NT2/D1 (cell line): ENCODE measurements at regions not wholly inside any gene's neighbourhood (a gene's known extent, or its start where the extent isn't known, plus 50 kb on each side); places are given as distances from the start of the nearest gene placed in this dataset.
"Not testable (repeated sequence)": the region's sequence is repeated elsewhere in the genome, so short reads cannot be mapped to it uniquely, and the experiment has no call there.

Source experiments
- DNase-seq: peaks from one replicate; pipeline ENCODE4 v3.0.0-alpha.2; 2011; ENCODE audit warnings: low read depth, low spot score
- H3K27me3 ChIP-seq: 2 replicates; pipeline ENCODE4 v1.6.0; 2011; ENCODE audit warnings: mild to moderate bottlenecking; ENCODE audit not compliant: insufficient read length, insufficient read depth
- H3K36me3 ChIP-seq: 2 replicates; pipeline ENCODE4 v1.6.1; 2011; ENCODE audit warnings: mild to moderate bottlenecking, low read length, mixed read lengths; ENCODE audit not compliant: insufficient read depth, insufficient read length
- H3K4me1 ChIP-seq: 2 replicates; pipeline ENCODE4 v1.5.1; 2011; ENCODE audit not compliant: insufficient read depth, insufficient read length
- H3K4me3 ChIP-seq: 2 replicates; pipeline ENCODE4 v1.5.1; 2011; ENCODE audit warnings: low read depth; ENCODE audit not compliant: insufficient read length
- H3K9ac ChIP-seq: 2 replicates; pipeline ENCODE4 v1.6.0; 2011; ENCODE audit warnings: low read depth; ENCODE audit not compliant: insufficient read length
- H3K9me3 ChIP-seq: 2 replicates; pipeline ENCODE4 v1.5.1; 2011; ENCODE audit warnings: mild to moderate bottlenecking, low read length; ENCODE audit not compliant: insufficient read depth
- SUZ12 ChIP-seq: IDR thresholded peaks from 2 replicates; pipeline ENCODE4 v1.6.1; 2011; ENCODE audit not compliant: insufficient read length, insufficient read depth; ENCODE audit errors: extremely low read depth
- YY1 ChIP-seq: IDR thresholded peaks from 2 replicates; pipeline ENCODE4 v1.6.1; 2011; ENCODE audit not compliant: insufficient read length, insufficient read depth
- ZNF274 ChIP-seq: IDR thresholded peaks from 2 replicates; pipeline ENCODE4 v1.6.1; 2011; ENCODE audit warnings: mild to moderate bottlenecking, low read depth, low read length

DNA sequence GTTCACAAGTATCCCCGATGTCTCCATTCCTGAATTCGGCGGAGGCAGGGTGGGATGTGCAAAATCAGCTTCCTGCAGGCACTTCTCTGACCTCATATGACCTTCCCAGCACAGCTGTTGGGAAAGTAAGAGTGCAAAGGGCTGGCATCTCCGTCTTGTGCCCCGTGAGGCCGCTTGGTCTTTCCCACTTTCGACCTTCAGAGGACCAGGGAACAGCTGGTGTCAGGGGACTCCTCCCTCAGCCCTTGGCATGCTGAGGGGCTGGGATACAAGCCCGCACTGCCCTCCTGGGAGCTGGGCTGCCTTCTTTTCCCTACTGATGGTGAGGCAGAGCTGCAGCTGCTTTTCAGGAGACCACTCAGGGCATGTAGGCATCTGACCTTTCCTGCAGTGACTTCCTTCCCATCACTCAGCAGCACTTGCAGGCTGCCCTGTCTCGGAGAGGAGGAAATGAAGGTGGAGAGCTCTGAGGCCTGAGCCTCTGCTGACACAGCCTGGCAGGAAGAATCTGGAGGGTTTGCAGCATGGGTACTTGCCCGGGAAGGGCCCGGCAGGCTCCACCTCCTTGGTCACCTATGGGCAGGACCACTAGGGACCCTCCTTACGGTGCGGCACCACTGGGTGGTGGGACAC is 277.2 kb upstream of the HS6ST1 start:
- H3K4me1 ChIP-seq = peaks cover 7% of the 10 kb centered on the region
- no peak overlapping the region for H3K9ac ChIP-seq
- no peaks in the 10 kb centered on the region for H3K27me3 ChIP-seq
- H3K36me3 ChIP-seq = no peaks in the 10 kb centered on the region
- DNase-seq = no peak
- H3K9me3 ChIP-seq = no peaks in the 10 kb centered on the region
- H3K4me3 ChIP-seq = no peak overlapping the region
- TF ChIP-seq YY1 (no peak), ZNF274 (no peak), SUZ12 (no peak)

DNA sequence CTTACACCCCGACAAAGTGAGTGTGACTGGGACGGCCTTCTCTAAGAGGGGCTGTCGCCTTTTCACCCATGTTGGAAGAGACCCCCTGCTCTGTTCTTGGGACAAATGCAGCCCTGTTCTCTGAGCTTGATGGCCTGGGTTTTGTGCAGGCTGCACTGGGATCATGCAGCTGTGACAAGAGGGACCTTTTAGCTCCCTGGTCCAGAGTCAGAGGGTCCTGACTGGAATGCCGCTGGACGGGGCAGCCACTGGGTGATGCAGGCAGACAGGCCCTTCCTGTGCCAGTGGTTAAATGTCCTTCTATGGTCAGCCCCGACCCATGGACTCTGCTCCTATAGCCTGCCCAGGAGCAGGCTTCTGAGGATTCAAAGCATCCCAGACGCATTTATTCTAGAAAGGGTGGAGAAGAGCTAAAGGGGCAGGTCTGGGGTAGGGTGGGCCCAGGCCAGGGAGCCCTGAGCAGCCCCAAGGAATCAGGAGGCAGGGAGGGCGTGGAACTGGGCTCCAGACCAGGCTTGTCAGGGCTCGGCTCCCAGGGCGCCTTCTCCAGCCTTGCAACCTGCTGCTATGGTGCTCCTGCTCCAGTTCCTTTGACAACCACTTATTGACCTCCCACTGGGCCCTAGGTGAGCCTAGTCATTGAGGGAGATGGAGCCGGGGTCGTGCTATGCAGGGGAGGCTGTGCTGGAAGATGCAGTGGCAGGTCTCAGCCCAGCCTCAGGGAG is 277.9 kb upstream of the HS6ST1 start:
- Histone ChIP-seq H3K4me3 (no peak overlapping the region), H3K4me1 (peaks cover 7% of the 10 kb centered on the region), H3K36me3 (no peaks in the 10 kb centered on the region), H3K9ac (no peak overlapping the region), H3K27me3 (no peaks in the 10 kb centered on the region), H3K9me3 (no peaks in the 10 kb centered on the region)
- DNase-seq = no peak
- TF ChIP-seq SUZ12 (no peak), YY1 (no peak), ZNF274 (no peak)

DNA sequence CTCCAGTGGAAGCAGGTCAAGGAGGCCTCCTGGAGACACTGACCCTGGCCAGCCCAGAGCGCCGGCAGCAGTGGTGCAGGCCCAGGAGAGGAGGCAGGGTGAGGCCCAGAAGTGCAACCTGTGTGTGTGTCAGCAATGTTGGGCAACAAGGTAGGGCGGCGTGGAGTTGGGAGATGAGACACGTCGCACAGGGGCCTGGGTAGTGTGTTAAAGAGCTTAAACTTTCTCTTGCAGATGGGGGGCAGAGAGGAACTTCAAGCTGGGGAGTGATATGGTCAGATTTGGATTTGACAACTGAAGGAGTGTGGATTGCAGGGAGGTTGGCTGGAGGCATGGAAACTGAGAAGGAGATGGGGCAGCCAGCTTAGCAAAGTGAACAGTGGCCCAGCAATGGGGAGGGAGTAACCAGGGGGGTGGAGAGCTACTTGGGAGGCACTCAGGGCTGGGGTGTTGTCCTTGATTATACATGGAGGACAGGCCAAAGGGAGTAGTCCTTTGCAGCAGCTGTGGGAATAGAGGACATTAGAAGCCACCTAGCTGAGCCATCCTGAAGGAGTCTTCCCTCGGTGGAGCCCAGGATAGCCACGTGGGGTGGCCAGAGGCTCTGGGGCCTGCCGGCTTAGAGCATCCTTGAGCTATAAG is 278.6 kb upstream of the HS6ST1 start:
- no peaks in the 10 kb centered on the region for H3K36me3 ChIP-seq
- no peaks in the 10 kb centered on the region for H3K9me3 ChIP-seq
- no peaks in the 10 kb centered on the region for H3K27me3 ChIP-seq
- no peak for DNase-seq
- H3K4me3 ChIP-seq = no peak overlapping the region
- peaks cover 7% of the 10 kb centered on the region for H3K4me1 ChIP-seq
- no peak for TF ChIP-seq SUZ12
- no peak for TF ChIP-seq YY1
- no peak for TF ChIP-seq ZNF274
- H3K9ac ChIP-seq = no peak overlapping the region

DNA sequence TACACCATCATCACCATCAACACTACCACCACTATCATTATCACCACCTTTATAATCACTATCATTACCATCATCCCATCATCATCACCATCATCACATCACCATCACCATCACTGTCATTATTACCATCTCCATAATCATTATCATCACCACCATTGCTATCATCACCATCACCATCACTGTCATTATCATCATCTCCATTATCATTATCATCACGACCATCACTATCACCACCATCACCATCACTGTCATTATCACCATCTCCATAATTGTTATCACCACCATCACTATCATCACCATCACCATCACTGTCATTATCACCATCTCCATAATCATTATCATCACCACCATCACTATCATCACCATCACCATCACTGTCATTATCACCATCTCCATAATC is 279.6 kb upstream of the HS6ST1 start:
- peaks cover 10% of the 10 kb centered on the region for H3K4me1 ChIP-seq
- not testable (repeated sequence) for H3K4me3 ChIP-seq, DNase-seq, H3K36me3 ChIP-seq, H3K27me3 ChIP-seq, H3K9ac ChIP-seq, H3K9me3 ChIP-seq

DNA sequence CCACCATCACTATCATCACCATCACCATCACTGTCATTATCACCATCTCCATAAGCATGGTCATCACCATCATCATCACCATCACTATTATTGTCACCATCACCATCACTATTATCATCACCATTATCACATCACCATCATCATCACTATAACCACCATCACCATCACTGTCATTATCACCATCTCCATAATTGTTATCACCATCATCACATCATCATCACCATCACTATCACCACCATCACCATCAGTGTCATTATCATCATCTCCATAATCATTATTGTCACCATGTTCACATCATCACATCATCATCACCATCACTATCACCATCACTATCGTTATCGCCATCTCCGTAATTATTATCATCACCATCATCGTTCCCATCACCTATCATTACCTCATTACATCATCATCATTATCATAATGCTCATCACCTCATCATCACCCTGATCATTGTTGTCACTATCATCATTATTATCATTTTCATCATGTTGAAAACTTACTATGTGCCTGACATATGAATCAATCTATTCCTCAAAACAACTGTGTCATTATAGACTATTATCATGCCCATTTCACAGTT is 280.3 kb upstream of the HS6ST1 start:
- peaks cover 10% of the 10 kb centered on the region for H3K4me1 ChIP-seq
- no peak overlapping the region for H3K4me3 ChIP-seq
- TF ChIP-seq ZNF274 = no peak
- TF ChIP-seq SUZ12 = no peak
- no peak for TF ChIP-seq YY1
- no peaks in the 10 kb centered on the region for H3K27me3 ChIP-seq
- no peak overlapping the region for H3K9ac ChIP-seq
- H3K36me3 ChIP-seq = no peaks in the 10 kb centered on the region
- no peaks in the 10 kb centered on the region for H3K9me3 ChIP-seq
- no peak for DNase-seq

DNA sequence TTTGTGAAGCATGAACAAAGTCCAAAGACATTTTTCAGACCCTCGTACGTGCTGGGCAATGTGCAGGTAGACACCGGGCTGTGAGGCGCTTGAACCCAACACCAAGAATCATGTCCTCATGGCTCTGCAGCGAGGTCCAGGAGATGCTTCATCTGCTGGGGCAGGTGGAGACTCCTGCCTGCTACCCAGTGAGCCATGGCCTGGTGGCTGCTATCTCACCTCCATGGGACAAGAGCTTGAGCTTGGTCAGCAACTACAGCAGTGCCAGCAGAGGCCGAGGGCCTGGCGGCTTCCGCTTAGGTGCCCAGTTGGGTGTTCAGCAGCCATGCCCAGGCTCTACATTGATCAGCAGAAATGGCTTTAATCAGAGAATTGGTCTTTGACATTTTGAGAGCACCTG is 281.0 kb upstream of the HS6ST1 start:
- H3K36me3 ChIP-seq = no peaks in the 10 kb centered on the region
- no peak overlapping the region for H3K4me3 ChIP-seq
- TF ChIP-seq YY1 (no peak), SUZ12 (no peak), ZNF274 (no peak)
- no peaks in the 10 kb centered on the region for H3K9me3 ChIP-seq
- no peak for DNase-seq
- peaks cover 10% of the 10 kb centered on the region for H3K4me1 ChIP-seq
- no peak overlapping the region for H3K9ac ChIP-seq
- H3K27me3 ChIP-seq = no peaks in the 10 kb centered on the region

DNA sequence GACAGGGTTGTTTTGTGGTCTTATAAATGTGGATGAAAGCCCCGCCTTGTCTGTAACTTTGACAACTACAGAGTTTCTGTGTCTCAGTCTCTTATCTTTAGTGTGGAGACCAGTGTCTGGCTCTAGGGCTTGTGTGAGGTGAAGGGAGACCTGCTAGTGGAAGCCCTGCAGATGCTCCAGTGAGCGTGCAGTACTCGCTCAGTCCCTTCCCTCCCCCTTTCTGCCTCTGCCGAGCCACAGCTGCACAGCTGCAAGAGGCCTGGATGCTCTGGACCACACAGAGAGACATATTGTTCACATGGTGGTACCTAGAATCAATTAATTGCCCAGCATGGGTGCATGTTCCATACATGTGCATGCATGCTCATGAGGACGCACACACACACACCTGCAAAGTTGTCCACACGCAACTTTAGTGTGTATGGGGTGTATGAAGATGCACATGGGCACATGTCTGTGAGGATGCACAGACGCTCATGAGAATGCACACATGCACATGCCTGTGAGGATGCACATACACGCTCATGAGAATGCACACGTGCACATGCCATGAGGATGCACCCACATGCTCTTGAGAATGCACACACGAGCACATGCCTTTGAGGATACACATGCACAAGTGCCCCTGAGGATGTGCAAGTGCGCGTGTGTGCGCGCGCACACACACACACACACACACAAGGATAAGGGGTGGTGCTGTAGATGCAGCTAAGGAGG is 282.1 kb upstream of the HS6ST1 start:
- Histone ChIP-seq H3K9me3 (no peaks in the 10 kb centered on the region), H3K36me3 (no peaks in the 10 kb centered on the region), H3K4me3 (no peak overlapping the region), H3K4me1 (peaks cover 6% of the 10 kb centered on the region), H3K27me3 (no peaks in the 10 kb centered on the region), H3K9ac (no peak overlapping the region)
- DNase-seq = no peak
- TF ChIP-seq SUZ12 (no peak), ZNF274 (no peak), YY1 (no peak)
